NCI-H446 (cell line): ENCODE measurements at regions not wholly inside any gene's neighbourhood (a gene's known extent, or its start where the extent isn't known, plus 50 kb on each side); places are given as distances from the start of the nearest gene placed in this dataset.

ENCODE experiments used
- DNase-seq, 2 experiments: peaks; one replicate each; lab custom pipeline; 2025; lab: John Stamatoyannopoulos, UW

DNA sequence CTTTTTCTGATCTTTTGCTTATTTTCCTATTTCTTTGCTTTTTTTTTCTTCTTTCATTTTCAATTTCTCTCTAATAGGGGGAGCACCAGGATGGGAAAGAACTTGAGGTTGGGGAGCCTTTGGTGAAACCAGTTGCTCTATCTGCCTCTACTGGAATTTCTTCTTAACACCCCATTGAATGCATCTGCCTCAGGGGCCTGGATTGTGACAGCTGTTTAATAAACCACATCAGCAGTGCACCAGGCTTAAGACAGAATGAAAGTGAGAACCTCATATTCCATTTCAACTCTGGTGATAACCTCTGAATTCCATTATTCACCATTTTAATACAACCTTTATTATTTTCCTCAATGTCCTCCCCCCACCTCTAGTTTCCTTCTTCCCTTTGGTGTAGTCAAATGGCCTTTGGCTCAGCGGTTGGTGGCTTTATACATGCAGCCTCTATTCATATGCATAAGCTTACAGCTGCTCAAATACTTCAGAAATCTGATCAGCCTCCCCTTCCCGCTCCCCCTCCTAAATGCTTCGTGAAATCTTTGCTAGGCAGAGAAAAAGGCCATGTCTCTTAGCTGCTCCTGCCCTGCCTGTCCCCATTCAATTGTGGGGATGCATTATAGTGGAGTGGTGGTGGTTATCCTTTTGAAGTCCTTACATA is 537.3 kb upstream of the PLXNA2 start:
- DNase-seq = no peak

DNA sequence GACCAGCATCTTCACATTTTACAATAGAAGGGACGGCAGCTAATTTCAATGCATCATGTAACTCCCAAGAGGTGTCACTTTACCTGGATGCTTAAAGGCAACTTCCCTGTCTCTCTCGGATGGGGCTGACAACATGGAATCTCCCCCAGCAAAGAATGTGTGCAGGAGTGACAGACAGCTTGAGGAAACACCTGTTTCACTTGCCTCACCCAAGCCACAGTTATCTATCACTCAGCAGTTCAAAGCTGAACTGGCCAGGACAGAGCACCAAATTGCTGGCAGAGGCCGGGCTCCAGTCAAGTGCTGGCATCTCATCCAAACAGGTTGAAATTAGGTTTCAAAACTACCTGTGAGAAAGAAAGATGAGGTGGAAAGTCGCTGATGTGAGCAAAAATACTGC is 538.0 kb upstream of the PLXNA2 start:
- no peak for DNase-seq

DNA sequence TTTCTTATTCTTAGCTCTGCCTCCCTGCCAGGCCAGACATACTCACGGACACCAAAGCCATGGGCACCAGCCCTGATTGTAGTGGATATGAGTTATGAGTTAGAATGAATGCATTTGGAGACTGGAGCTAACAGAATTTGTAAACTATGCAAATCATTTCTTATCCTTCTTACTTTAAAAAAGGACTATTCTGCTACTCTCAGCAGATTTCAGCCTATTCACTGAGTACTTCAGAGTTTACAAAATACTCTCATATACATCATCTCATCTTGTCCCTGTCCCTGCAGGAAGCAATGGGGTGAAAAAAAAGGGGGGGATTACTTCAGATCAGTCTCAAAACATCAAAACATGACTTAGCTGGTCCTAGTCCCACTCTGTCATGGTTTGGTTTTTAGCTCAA is 541.4 kb upstream of the PLXNA2 start:
- no peak for DNase-seq

DNA sequence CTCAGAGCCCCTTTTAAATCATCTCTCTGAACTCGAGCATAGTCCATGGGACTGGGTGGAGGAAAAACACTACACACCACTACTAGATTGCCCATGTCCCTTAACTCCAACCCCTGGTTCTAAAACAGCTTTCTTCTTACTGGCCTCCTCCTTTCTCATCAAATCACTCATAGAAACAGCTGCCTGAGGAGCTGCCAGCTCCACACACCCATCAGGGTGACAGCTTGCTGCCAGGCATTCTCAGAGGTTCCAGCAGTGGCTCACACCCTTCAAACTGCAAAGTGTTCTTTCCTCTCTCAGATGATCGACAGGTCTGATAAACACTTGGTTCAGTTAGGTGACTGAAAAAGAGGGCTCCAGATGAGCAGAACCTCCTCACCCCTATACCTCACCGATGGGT is 543.0 kb upstream of the PLXNA2 start:
- DNase-seq = peak in 1 of 2 experiments; percentile 20

DNA sequence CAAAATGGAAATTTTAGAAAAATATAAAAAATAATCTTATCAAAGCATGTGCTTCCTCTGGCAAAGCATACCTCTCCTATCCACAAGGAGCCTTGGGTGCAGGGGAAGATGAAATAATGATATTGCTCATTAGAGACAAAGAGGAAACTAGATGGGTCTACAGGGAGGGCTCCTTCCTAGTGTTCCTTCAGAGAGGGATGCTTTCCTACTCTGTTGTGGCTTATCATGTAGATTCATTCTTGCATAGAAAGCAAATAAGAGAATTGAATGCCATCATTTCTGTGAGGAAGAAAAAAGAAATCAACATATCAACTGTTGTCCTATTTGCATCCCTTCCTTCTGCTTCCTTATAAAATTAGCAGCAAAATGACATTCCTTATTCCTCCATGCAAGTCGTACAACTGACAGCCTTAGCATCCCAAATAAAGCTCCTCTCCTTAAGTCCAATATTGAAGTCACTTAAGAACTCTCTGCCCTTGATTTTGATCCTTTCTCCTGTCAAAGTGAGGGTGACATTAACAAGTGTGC is 543.9 kb upstream of the PLXNA2 start:
- DNase-seq = no peak

DNA sequence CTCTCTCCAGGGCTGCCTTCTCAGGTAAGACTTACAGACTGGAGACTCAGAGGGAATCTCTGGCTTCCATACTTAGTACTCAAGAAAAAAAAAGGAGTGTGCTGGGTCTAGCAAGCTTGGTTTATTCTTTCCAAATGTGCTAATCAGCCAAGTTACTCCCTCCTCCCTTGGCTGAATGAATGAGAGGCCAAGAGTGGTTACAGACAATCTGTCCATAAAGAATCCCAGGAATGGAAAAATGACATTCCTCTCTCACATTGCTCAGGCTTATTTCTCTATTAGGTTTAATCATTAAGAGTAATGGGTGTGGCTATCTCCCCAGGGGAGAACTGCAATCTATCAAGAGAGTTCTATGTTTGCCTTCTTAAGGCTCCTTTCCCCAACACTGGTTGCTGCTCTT is 547.3 kb upstream of the PLXNA2 start:
- DNase-seq = peak; percentile 26 to 84

DNA sequence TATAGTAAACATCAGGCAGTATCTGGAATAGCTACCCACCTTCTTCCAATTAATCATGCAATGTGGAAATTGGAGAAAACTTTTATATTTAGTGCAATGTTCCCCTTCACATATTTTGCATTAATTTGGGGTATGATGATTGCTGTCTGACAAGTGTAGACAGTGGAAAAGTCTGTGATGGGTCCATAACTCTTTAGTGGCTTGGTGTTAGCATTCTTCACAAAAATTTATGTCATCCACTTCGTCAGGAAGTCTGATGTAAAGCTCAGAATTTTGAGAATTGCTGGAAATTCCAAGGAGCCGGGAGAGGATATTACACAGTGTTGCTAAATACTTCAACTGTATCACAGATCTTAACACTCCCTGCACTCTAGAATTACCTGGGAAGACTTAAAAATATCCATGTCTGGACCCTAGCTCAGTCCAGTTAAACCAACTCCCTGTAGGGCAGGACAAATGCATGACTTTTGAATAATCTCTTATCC is 549.7 kb upstream of the PLXNA2 start:
- DNase-seq = no peak

DNA sequence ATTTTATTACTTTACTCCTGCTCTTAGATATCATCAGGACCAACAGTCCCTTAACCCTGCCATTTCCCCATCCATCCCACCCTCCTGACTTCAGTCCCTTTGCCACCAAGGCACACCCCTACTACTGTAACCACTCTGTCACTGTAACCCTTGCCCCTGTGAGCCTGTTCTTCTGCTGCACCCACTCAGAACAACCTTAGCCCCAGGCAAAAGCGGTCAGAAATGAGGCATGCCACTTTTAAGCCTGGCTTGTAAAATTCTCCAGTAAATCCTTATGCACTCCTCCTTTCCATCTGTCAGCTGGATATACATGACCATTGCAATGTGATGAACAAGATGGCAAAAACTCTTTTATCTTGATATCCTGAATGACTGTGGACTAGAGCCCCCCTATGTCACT is 555.0 kb upstream of the PLXNA2 start:
- no peak for DNase-seq

DNA sequence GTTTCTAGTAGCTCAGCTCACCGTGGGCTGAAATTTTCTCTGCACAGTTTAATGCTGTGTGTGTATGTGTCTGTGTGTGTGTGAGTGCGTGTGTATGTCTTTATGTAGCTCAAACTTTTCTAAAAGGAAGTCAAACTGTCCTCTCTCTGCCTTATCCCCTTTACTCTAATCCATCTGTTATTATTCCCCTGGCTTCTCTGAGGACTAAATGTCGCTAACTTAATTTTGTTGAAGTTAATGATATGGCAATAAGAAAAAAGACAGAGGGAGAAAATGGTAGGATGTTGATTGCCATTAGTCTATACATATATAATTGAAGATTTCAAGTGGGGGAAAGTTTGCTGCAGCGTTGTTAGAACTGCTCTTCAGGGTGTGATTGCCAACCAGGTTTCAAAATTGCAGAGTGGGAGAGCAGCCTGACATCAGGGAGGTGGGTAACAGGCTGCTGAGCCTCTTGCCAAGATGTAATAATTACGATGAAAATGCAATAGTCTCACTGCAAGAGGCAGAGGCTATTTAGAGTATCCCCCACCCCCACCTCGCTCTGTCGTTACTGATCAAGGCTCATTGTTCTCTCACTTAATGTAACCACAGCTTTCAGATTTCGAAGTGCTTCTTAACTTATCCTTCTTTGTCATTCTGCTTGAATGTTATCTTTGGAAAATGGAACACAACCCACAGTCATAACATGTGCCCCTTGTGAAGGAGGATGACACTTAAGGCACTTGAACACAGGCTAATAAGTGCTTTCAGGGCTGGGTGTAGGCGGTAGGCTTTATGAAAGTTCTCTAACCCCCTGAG is 559.0 kb upstream of the PLXNA2 start:
- DNase-seq = peak in 1 of 2 experiments; percentile 47

DNA sequence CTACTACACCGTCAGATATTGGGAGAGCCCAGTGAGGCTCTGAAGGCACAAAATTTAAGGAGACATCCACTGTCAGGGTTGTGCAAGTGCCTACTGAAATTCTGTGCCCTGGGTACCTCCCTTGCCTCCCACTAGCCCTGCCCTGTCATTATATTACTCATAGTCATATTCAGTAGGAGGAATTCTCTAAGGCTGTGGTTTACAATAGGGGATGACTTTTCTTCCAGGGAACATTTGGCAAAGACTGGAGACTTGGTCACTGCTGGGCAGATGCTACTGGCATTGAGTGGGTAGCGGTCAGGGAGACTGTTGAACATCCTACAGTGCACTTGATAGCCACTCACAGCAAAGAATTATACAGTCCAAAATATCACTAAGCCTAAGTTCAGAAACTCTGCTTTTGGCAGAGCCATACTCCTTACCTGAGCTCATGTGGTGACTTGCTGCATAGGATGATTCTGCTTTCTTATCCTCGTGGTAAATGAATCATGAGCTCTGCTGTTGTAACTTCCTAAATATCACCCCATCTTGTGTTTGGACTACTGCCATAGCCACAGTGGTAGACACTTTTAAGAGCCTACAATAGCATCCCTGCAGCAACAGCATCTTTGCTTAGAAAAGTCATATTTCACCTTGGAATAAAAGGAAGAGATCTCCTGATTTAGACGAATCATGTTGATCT is 563.4 kb upstream of the PLXNA2 start:
- no peak for DNase-seq

DNA sequence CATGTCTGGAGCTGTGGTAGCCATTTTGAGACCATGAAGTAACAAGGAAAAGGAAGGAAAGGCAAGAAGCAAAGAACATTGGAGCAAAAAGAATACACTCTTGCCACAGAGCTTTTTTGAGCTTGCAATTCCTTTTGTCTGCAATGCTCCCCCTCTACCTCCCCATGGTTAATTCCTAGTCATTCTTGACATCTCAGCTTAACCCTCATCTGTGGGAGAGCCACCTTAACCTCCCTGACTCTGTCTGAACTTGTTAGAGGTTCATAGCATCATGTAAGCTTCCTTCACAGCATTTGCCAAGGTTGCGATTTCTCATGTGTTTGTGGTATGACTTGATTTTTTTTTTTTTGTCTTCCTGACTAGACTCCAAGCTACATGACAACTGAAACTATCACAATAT is 564.1 kb upstream of the PLXNA2 start:
- DNase-seq = no peak

DNA sequence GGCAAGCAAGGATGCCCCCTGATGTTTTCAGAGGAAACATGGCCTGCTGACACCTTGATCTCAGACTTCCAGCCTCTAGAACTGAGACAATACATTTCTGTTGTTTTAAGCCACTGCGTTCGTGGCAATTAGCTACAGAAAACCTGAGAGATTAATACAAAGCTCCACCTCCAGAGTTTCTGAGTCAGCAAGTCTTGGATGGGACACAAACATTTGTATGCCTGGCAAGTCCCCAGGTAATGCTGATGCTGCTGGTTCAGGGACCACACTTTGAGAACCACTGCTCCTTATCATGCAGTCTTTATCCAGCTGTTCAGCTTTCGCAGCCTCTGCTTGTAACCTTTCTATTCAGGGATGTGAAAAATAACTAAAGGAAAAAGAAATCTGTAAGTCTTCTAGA is 565.7 kb upstream of the PLXNA2 start:
- no peak for DNase-seq

DNA sequence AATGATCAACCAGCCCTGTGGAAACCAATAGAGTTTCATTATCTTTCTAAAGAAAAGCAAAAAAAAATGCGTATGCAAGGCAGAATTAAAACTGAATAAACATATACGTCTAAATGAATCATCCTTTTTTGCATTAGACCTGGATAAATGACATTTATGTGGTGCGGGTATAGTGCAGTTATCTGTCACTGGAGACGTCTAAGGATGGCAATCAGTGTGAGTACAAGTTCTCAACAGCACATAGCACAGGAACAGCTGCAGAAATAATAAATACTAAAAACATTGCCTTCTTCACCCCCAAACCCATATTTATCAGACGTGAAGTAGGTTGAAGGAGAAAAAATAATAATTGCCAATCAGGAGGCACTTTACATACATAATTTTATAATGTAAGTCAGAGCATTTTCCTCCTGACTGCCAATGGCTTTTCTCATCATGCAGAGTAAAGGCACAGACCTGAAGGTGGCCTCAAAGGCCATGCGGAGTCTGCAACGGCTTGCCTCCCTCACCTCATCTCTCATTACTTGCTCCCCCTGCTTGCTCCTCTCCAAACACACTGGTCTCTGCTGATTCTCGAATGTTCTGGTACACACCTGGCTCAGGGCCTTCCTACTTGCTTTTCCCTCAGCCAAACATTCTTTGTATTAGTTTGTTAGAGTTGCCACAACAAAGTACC is 574.7 kb upstream of the PLXNA2 start:
- no peak for DNase-seq

DNA sequence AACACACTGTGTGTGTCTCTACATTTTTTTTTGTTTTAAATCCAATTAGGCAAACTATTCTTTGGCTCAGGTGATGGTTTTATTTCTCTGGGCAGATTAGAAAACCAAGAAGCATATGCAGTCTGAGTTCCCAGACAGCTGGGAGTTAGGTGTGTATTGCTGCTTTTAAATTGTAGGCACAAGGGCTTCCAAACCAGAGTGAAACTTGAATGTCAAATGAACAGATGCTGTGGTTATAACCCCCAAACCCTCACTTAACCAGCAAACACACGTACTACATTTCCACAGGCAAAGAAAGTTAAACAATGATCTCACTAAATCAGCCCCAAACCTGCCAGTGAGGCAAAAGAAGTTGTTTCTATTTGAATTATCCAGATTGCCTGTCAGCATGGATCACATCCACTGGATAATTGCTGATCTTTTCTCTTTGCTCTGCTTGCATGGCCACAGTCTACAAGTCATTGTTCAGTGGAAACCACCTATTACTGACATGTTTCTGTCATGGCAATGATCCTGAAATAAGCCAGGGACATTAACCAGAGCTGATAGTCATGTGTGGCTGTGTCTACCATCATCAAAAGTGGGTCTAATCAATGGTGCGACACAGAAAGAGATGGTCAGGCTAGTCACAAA is 576.5 kb upstream of the PLXNA2 start:
- DNase-seq = peak in 1 of 2 experiments; percentile 27

DNA sequence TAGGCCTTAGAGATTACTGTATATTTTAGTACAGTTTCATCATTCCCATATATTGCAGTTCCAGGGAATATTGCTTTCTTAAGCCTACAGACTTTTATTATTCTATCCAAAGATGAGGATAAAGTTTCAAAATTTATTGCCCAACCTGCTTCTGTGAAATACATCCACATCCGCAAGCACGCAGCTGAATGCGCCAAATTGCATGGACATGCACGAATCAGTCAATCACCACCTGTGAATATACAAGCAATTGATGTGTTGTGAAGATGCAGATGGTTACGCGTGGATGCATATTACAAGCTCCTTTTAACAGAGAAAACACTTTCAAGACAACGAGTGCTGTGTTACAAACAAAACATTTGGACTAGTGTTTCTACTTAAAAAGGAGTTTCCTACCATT is 577.8 kb upstream of the PLXNA2 start:
- DNase-seq = no peak

DNA sequence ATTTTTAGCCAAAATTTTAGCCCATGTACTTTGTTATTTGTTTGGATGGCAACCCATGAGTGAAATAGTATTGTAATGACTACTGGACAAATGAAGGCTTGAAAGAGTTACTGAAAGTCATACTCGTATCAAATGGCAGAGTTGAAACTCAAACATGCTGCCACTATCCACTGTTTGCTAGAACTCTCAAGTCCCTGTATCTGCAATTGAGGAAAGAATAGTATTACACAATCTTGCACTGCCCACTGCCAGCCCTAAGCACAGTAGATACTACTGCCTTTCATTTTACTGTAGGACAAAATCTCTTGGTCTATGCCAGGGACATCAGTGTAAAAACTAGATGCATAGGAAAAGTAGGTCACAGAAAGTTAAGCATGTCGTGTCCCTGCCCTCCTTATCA is 581.1 kb upstream of the PLXNA2 start:
- DNase-seq = no peak

DNA sequence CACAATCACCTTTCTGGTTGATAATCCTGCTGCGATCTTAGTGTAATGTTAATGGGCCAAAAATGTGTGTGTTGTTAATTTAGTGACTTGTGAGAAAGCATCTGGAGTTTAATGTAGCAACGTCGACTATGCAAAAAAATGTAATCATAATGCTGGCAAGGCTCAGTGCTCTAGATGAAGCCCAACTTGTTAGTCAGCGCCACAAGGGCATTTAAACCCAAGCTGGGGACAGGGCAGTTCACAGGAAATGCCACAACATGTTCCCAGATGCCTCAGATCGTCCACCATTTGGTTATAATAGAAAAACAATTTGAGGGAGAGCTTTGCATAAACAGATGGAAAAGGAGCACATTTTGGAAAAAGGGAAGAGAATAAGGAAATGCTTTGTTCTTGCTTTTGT is 585.4 kb upstream of the PLXNA2 start:
- no peak for DNase-seq

DNA sequence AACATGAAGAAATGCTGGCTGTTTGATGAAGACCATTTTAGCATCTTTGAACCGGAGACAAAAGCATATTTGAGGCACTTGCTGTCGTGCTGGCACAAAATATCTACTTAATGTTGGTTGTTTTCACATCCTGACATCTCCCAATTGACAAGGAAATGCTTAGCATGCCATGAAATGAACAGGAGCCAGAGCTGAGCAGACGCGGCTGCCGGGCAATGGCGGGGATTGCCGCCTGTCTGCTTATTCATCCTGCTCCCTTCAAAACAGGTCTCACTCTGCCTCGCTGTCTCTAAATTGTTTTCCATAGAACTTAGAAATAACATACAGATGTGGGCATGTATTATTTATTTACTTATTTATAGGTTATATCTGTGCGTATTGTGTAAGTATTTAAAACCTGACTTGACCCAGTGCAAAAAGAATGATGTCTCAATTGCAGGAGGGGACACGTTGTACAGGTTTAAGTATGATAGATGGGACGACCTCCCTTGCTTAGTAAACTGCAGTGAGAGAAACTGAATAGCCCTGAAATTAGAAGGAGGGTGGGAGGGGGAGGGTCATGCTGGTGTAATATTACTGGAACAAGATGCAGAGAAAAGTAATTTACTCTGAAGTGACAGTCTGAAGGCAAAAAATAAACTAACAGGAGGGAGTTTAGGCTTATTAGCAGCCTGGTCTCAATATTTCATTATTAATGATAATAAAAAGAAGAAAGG is 590.4 kb upstream of the PLXNA2 start:
- DNase-seq = peak in 1 of 2 experiments; percentile 32

DNA sequence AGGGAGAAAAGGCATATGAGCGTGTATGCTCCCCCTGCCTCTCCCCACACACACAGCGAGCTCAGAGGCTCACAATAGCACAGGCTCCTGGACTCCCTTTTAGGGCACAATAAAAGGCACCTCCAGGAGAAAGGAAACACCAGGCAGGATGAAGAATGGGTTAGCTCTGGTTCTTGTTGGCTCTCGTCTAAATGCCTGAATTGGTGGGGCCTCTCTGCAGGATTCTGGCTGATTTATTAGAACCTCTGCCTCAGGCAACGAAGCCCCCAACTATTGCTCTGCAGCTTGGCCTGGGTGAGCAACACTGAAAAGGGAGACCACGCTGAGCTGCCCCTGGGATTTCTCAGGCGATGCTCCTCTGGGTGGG is 590.9 kb upstream of the PLXNA2 start:
- no peak for DNase-seq

DNA sequence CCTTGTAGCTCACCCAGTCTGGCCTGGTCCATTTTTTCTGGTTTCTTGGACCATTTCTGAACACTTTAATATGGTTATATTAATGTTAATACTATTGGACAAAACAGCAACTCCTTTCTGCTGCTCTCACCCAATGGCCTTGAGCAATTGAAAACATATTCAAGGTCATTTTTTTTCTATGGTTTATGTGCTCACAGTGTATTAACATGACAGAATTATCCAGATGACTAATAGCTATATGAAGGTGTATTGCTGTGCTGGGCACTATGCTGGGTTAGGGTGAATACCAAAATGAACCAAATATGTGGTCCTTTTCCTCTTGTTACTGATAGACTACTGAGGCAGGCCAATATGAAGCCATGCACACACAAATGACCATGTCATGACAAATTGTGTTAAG is 591.6 kb upstream of the PLXNA2 start:
- no peak for DNase-seq

DNA sequence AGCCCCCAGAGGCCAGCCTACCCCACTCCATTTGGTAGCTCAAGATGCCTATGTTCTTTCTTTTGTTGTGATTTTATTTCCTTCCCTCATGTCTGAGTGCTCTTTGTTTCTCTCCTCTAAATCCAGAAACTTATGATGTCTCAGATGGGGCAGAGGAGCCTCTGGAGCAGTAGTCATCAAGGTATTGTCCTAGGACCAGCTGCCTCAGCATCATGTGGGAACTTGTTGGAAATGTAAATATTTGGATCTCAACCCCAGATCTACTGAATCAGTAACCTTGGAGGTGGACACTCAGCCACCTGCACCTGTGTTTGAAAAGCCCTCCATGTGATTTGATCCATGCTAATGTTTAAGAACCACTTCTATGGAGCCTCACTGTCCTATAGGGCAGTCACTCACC is 593.1 kb upstream of the PLXNA2 start:
- no peak for DNase-seq
